Activated B cell treated with CpG ODN at 0.5 μM for 24 hours (primary cell): ENCODE measurements at regions not wholly inside any gene's neighbourhood (a gene's known extent, or its start where the extent isn't known, plus 50 kb on each side); places are given as distances from the start of the nearest gene placed in this dataset.

ENCODE experiments used
- ATAC-seq: fragments of 200-7000 bp; cut with Tn5 transposase; one replicate; pipeline ENCODE4 v1.10.0; 2021; ENCODE audit warnings: low read depth, mild to moderate bottlenecking, moderate library complexity
- CTCF ChIA-PET: fragments of 350-600 bp; sonication (Branson Sonifier 250); formaldehyde crosslinking; loops from one replicate; lab custom pipeline; 2021; ENCODE audit warnings: antibody characterized with exemption; lab: Charles Lee
- POLR2A ChIA-PET: fragments of 350-600 bp; sonication (Branson Sonifier 250); formaldehyde crosslinking; loops from one replicate; lab custom pipeline; 2021; ENCODE audit warnings: antibody characterized with exemption; lab: Charles Lee
- DNase-seq: peaks from one replicate; pipeline ENCODE4 v3.0.0; 2022
- H3K27ac Mint-ChIP-seq: one replicate; pipeline ENCODE4 v1.8.0; 2020; ENCODE audit warnings: mixed read lengths
- H3K27me3 Mint-ChIP-seq: one replicate; pipeline ENCODE4 v1.8.0; 2021; ENCODE audit warnings: mixed read lengths
- H3K36me3 Mint-ChIP-seq: one replicate; pipeline ENCODE4 v1.8.0; 2021; ENCODE audit warnings: low read depth, mixed read lengths
- H3K4me1 Mint-ChIP-seq: one replicate; pipeline ENCODE4 v1.8.0; 2021; ENCODE audit warnings: mixed read lengths
- H3K4me3 Mint-ChIP-seq: one replicate; pipeline ENCODE4 v1.8.0; 2020; ENCODE audit warnings: mild to moderate bottlenecking, mixed read lengths
- H3K9me3 Mint-ChIP-seq: one replicate; pipeline ENCODE4 v1.8.0; 2020; ENCODE audit warnings: mixed read lengths
- CTCF ChIP-seq: fragments of 200-600 bp; IDR thresholded peaks from one replicate; pipeline ENCODE4 v1.8.0; 2022; ENCODE audit warnings: antibody characterized with exemption, mild to moderate bottlenecking
- intact Hi-C: fragments of 100-400 bp; cut with micrococcal nuclease; formaldehyde crosslinking; loops from one replicate; pipeline ENCODE4 v1.15.1; 2024

GRCh38 chr3:132881756-132882409 lies 156.3 kb upstream of the TMEM108 start:
- DNase-seq (no peak), ATAC-seq (no peak)
- no peaks in the 10 kb centered on the region for H3K4me1 Mint-ChIP-seq
- no peaks in the 10 kb centered on the region for H3K36me3 Mint-ChIP-seq
- no peak for TF ChIP-seq CTCF
- CTCF ChIA-PET, result no interaction called here
- no peak overlapping the region for H3K27ac Mint-ChIP-seq
- no peaks in the 10 kb centered on the region for H3K9me3 Mint-ChIP-seq
- POLR2A ChIA-PET, result no interaction called here
- peaks cover 5% of the 10 kb centered on the region for H3K27me3 Mint-ChIP-seq
- H3K4me3 Mint-ChIP-seq, result no peak overlapping the region
- intact Hi-C loops, result no loop called here

- TF ChIP-seq CTCF, result no peak
Measured at GRCh38 chr3:132880986-132881385, 157.2 kb upstream of the TMEM108 start.

GRCh38 chr3:132879656-132880055 lies 157.4 kb upstream of the NPHP3 start:
- peaks cover 3% of the 10 kb centered on the region for H3K27me3 Mint-ChIP-seq

More at GRCh38 chr3:132880986-132881385, 157.2 kb upstream of the TMEM108 start:
- no peak overlapping the region for H3K4me3 Mint-ChIP-seq
- H3K27me3 Mint-ChIP-seq, result peaks cover 5% of the 10 kb centered on the region
- intact Hi-C loops, result no loop called here
- no peak for DNase-seq
- no peaks in the 10 kb centered on the region for H3K36me3 Mint-ChIP-seq
- no peak overlapping the region for H3K27ac Mint-ChIP-seq
- ATAC-seq, result no peak
- ChIA-PET CTCF (no interaction called here), POLR2A (no interaction called here)
- H3K9me3 Mint-ChIP-seq, result no peaks in the 10 kb centered on the region
- H3K4me1 Mint-ChIP-seq, result no peaks in the 10 kb centered on the region

GRCh38 chr3:132874701-132875100 lies 152.5 kb upstream of the NPHP3 start:
- TF ChIP-seq CTCF, result no peak
- H3K27me3 Mint-ChIP-seq, result no peaks in the 10 kb centered on the region
- intact Hi-C loops, result no loop called here
- no peaks in the 10 kb centered on the region for H3K9me3 Mint-ChIP-seq
- no peaks in the 10 kb centered on the region for H3K4me1 Mint-ChIP-seq
- H3K36me3 Mint-ChIP-seq, result no peaks in the 10 kb centered on the region
- no peak overlapping the region for H3K27ac Mint-ChIP-seq
- ATAC-seq, result no peak
- no peak for DNase-seq
- no peak overlapping the region for H3K4me3 Mint-ChIP-seq
- ChIA-PET POLR2A (no interaction called here), CTCF (no interaction called here)

More at GRCh38 chr3:132879656-132880055, 157.4 kb upstream of the NPHP3 start:
- H3K9me3 Mint-ChIP-seq, result no peaks in the 10 kb centered on the region
- H3K4me1 Mint-ChIP-seq, result no peaks in the 10 kb centered on the region
- POLR2A ChIA-PET, result no interaction called here
- no peaks in the 10 kb centered on the region for H3K36me3 Mint-ChIP-seq
- no peak overlapping the region for H3K27ac Mint-ChIP-seq
- CTCF ChIA-PET, result no interaction called here
- intact Hi-C loops, result no loop called here
- no peak for TF ChIP-seq CTCF
- DNase-seq (no peak), ATAC-seq (no peak)
- H3K4me3 Mint-ChIP-seq, result no peak overlapping the region

GRCh38 chr3:132872711-132873110 lies 150.5 kb upstream of the NPHP3 start:
- Mint-ChIP-seq H3K27me3 (no peaks in the 10 kb centered on the region), H3K4me3 (no peak overlapping the region), H3K9me3 (no peaks in the 10 kb centered on the region), H3K4me1 (no peaks in the 10 kb centered on the region), H3K27ac (no peak overlapping the region), H3K36me3 (no peaks in the 10 kb centered on the region)
- ChIA-PET CTCF (no interaction called here), POLR2A (no interaction called here)
- intact Hi-C loops, result no loop called here
- ATAC-seq (no peak), DNase-seq (no peak)
- no peak for TF ChIP-seq CTCF
